ENCODE measurements at regions not wholly inside any gene's neighbourhood (a gene's known extent, or its start where the extent isn't known, plus 50 kb on each side); places are given as distances from the start of the nearest gene placed in this dataset.
A peak's percentile ranks its signal among the peaks of the same experiment; 100 is the strongest.

- H3K27me3 ChIP-seq (ENCODE audit: insufficient read depth, low read length) = no peaks in the 10 kb centered on the region
- H3K79me2 ChIP-seq (ENCODE audit: control insufficient read depth, insufficient read depth, low read length, unreplicated experiment) = no peaks in the 10 kb centered on the region
- no peaks in the 10 kb centered on the region for H3K4me1 ChIP-seq (ENCODE audit: control insufficient read depth, insufficient read depth, low read length, unreplicated experiment)
These were observed 715.0 kb upstream of the CELF2 start for GRCh38 chr10:10302689-10303088.

GRCh38 chr10:10307036-10307435 is 710.6 kb upstream of the CELF2 start:
- H3K27me3 ChIP-seq (ENCODE audit: insufficient read depth, low read length) = no peaks in the 10 kb centered on the region
- no peaks in the 10 kb centered on the region for H3K4me1 ChIP-seq (ENCODE audit: control insufficient read depth, insufficient read depth, low read length, unreplicated experiment)
- no peak overlapping the region for H2AFZ ChIP-seq (ENCODE audit: low read length, unreplicated experiment)
- no peak overlapping the region for H3K4me3 ChIP-seq (ENCODE audit: low read depth, low read length)
- H3K36me3 ChIP-seq (ENCODE audit: insufficient read depth, low read length) = no peaks in the 10 kb centered on the region
- no peak overlapping the region for H3K27ac ChIP-seq (ENCODE audit: low read depth, low read length)
- H3K79me2 ChIP-seq (ENCODE audit: control insufficient read depth, insufficient read depth, low read length, unreplicated experiment) = no peaks in the 10 kb centered on the region

More at GRCh38 chr10:10302689-10303088, 715.0 kb upstream of the CELF2 start:
- peak overlapping the region; percentile 12 for H2AFZ ChIP-seq (ENCODE audit: low read length, unreplicated experiment)
- H3K27ac ChIP-seq (ENCODE audit: low read depth, low read length) = no peak overlapping the region
- no peaks in the 10 kb centered on the region for H3K36me3 ChIP-seq (ENCODE audit: insufficient read depth, low read length)
- H3K4me3 ChIP-seq (ENCODE audit: low read depth, low read length) = no peak overlapping the region

- H3K4me1 ChIP-seq (ENCODE audit: control insufficient read depth, insufficient read depth, low read length, unreplicated experiment) = no peaks in the 10 kb centered on the region
- no peaks in the 10 kb centered on the region for H3K27me3 ChIP-seq (ENCODE audit: insufficient read depth, low read length)
- H2AFZ ChIP-seq (ENCODE audit: low read length, unreplicated experiment) = no peak overlapping the region
- H3K4me3 ChIP-seq (ENCODE audit: low read depth, low read length) = no peak overlapping the region
- no peaks in the 10 kb centered on the region for H3K79me2 ChIP-seq (ENCODE audit: control insufficient read depth, insufficient read depth, low read length, unreplicated experiment)
- no peak overlapping the region for H3K27ac ChIP-seq (ENCODE audit: low read depth, low read length)
- no peaks in the 10 kb centered on the region for H3K36me3 ChIP-seq (ENCODE audit: insufficient read depth, low read length)
These were observed 710.1 kb upstream of the CELF2 start for GRCh38 chr10:10307551-10307950.

GRCh38 chr10:10310498-10310897 is 707.2 kb upstream of the CELF2 start:
- Histone ChIP-seq H3K4me1 (ENCODE audit: control insufficient read depth, insufficient read depth, low read length, unreplicated experiment) (peaks cover 5% of the 10 kb centered on the region), H3K4me3 (ENCODE audit: low read depth, low read length) (no peak overlapping the region), H3K27me3 (ENCODE audit: insufficient read depth, low read length) (no peaks in the 10 kb centered on the region), H3K79me2 (ENCODE audit: control insufficient read depth, insufficient read depth, low read length, unreplicated experiment) (no peaks in the 10 kb centered on the region), H3K36me3 (ENCODE audit: insufficient read depth, low read length) (no peaks in the 10 kb centered on the region), H3K27ac (ENCODE audit: low read depth, low read length) (no peak overlapping the region), H2AFZ (ENCODE audit: low read length, unreplicated experiment) (no peak overlapping the region)

- Histone ChIP-seq H3K27ac (ENCODE audit: low read depth, low read length) (no peak overlapping the region), H3K36me3 (ENCODE audit: insufficient read depth, low read length) (no peaks in the 10 kb centered on the region), H3K4me3 (ENCODE audit: low read depth, low read length) (no peak overlapping the region), H3K79me2 (ENCODE audit: control insufficient read depth, insufficient read depth, low read length, unreplicated experiment) (no peaks in the 10 kb centered on the region), H3K4me1 (ENCODE audit: control insufficient read depth, insufficient read depth, low read length, unreplicated experiment) (peaks cover 5% of the 10 kb centered on the region), H3K27me3 (ENCODE audit: insufficient read depth, low read length) (no peaks in the 10 kb centered on the region), H2AFZ (ENCODE audit: low read length, unreplicated experiment) (no peak overlapping the region)
These were observed 705.7 kb upstream of the CELF2 start for GRCh38 chr10:10311966-10312365.

GRCh38 chr10:10313149-10313835 is 704.4 kb upstream of the CELF2 start:
- Histone ChIP-seq H3K27ac (ENCODE audit: low read depth, low read length) (peak overlapping the region; percentile 4; the same call in 1 of the 2 replicates), H3K27me3 (ENCODE audit: insufficient read depth, low read length) (no peaks in the 10 kb centered on the region), H3K4me1 (ENCODE audit: control insufficient read depth, insufficient read depth, low read length, unreplicated experiment) (peaks cover 5% of the 10 kb centered on the region), H3K79me2 (ENCODE audit: control insufficient read depth, insufficient read depth, low read length, unreplicated experiment) (no peaks in the 10 kb centered on the region), H2AFZ (ENCODE audit: low read length, unreplicated experiment) (no peak overlapping the region), H3K4me3 (ENCODE audit: low read depth, low read length) (no peak overlapping the region), H3K36me3 (ENCODE audit: insufficient read depth, low read length) (no peaks in the 10 kb centered on the region)

- Histone ChIP-seq H3K36me3 (ENCODE audit: insufficient read depth, low read length) (no peaks in the 10 kb centered on the region), H3K27me3 (ENCODE audit: insufficient read depth, low read length) (no peaks in the 10 kb centered on the region), H3K27ac (ENCODE audit: low read depth, low read length) (no peak overlapping the region), H3K4me1 (ENCODE audit: control insufficient read depth, insufficient read depth, low read length, unreplicated experiment) (peaks cover 5% of the 10 kb centered on the region), H2AFZ (ENCODE audit: low read length, unreplicated experiment) (no peak overlapping the region), H3K4me3 (ENCODE audit: low read depth, low read length) (no peak overlapping the region), H3K79me2 (ENCODE audit: control insufficient read depth, insufficient read depth, low read length, unreplicated experiment) (no peaks in the 10 kb centered on the region)
These were observed 703.0 kb upstream of the CELF2 start for GRCh38 chr10:10314626-10315025.

GRCh38 chr10:10315989-10316388 is 701.7 kb upstream of the CELF2 start:
- Histone ChIP-seq H3K79me2 (ENCODE audit: control insufficient read depth, insufficient read depth, low read length, unreplicated experiment) (no peaks in the 10 kb centered on the region), H3K36me3 (ENCODE audit: insufficient read depth, low read length) (no peaks in the 10 kb centered on the region), H3K27ac (ENCODE audit: low read depth, low read length) (no peak overlapping the region), H3K4me1 (ENCODE audit: control insufficient read depth, insufficient read depth, low read length, unreplicated experiment) (peaks cover 5% of the 10 kb centered on the region), H3K27me3 (ENCODE audit: insufficient read depth, low read length) (no peaks in the 10 kb centered on the region), H3K4me3 (ENCODE audit: low read depth, low read length) (no peak overlapping the region), H2AFZ (ENCODE audit: low read length, unreplicated experiment) (no peak overlapping the region)

- no peaks in the 10 kb centered on the region for H3K27me3 ChIP-seq (ENCODE audit: insufficient read depth, low read length)
- H3K36me3 ChIP-seq (ENCODE audit: insufficient read depth, low read length) = no peaks in the 10 kb centered on the region
- H3K4me1 ChIP-seq (ENCODE audit: control insufficient read depth, insufficient read depth, low read length, unreplicated experiment) = peaks cover 5% of the 10 kb centered on the region
- H2AFZ ChIP-seq (ENCODE audit: low read length, unreplicated experiment) = no peak overlapping the region
- no peak overlapping the region for H3K27ac ChIP-seq (ENCODE audit: low read depth, low read length)
- H3K79me2 ChIP-seq (ENCODE audit: control insufficient read depth, insufficient read depth, low read length, unreplicated experiment) = no peaks in the 10 kb centered on the region
- no peak overlapping the region for H3K4me3 ChIP-seq (ENCODE audit: low read depth, low read length)
These were observed 700.5 kb upstream of the CELF2 start for GRCh38 chr10:10317151-10317550.

GRCh38 chr10:10318856-10319255 is 698.8 kb upstream of the CELF2 start:
- Histone ChIP-seq H3K36me3 (ENCODE audit: insufficient read depth, low read length) (no peaks in the 10 kb centered on the region), H3K4me1 (ENCODE audit: control insufficient read depth, insufficient read depth, low read length, unreplicated experiment) (no peaks in the 10 kb centered on the region), H3K27ac (ENCODE audit: low read depth, low read length) (no peak overlapping the region), H3K4me3 (ENCODE audit: low read depth, low read length) (no peak overlapping the region), H3K79me2 (ENCODE audit: control insufficient read depth, insufficient read depth, low read length, unreplicated experiment) (no peaks in the 10 kb centered on the region), H3K27me3 (ENCODE audit: insufficient read depth, low read length) (no peaks in the 10 kb centered on the region), H2AFZ (ENCODE audit: low read length, unreplicated experiment) (no peak overlapping the region)

GRCh38 chr10:10320956-10321355 is 696.7 kb upstream of the CELF2 start:
- no peak overlapping the region for H3K27ac ChIP-seq (ENCODE audit: low read depth, low read length)
- no peak overlapping the region for H3K4me3 ChIP-seq (ENCODE audit: low read depth, low read length)
- H3K36me3 ChIP-seq (ENCODE audit: insufficient read depth, low read length) = no peaks in the 10 kb centered on the region
- no peaks in the 10 kb centered on the region for H3K79me2 ChIP-seq (ENCODE audit: control insufficient read depth, insufficient read depth, low read length, unreplicated experiment)
- H3K27me3 ChIP-seq (ENCODE audit: insufficient read depth, low read length) = no peaks in the 10 kb centered on the region
- no peak overlapping the region for H2AFZ ChIP-seq (ENCODE audit: low read length, unreplicated experiment)
- H3K4me1 ChIP-seq (ENCODE audit: control insufficient read depth, insufficient read depth, low read length, unreplicated experiment) = no peaks in the 10 kb centered on the region
